CD4-positive, alpha-beta T cell treated with Interleukin-15 for 1 hour (primary cell): ENCODE measurements at regions not wholly inside any gene's neighbourhood (a gene's known extent, or its start where the extent isn't known, plus 50 kb on each side); places are given as distances from the start of the nearest gene placed in this dataset.
"Not testable (repeated sequence)": the region's sequence is repeated elsewhere in the genome, so short reads cannot be mapped to it uniquely, and the experiment has no call there.

Source experiments
- DNase-seq: peaks from one replicate; pipeline ENCODE4 v3.0.0-alpha.2; 2020

DNA sequence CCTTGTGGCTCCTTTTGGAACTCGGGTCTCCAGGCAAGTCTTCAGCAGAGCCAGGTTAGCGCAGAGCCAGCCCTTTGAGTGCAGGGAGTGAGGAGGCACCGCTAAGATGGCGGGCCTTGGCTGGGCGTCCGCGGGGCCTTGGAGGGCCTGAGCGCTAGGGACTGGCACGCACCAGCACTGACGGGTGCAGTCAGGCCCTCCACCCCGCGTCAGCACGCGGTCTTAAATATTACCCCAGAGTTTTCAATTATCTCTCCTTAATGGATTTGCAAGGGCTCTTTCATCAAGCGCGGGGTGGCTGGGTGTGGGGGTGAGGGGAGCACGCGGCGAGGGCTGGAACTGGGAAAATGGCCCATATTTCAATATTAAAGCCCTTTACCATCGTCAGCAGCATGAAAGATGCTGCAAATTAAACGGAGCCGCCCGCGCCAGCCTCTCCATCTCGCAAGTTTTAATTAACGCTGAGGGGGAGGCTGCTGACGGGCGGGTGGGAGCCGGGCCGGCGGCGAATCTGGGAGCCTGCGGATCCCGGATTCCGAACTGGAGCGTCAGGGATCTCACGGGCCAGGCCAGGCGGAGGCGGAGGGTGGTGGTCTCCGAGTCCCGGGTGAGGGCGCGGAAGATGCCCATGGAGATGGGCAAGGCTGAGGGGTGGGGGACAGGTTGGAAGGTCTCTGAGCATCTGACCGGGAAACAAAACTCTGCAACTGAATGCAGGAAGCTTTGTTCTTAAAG lies 1690.4 kb upstream of the DEFB115 start:
- not testable (repeated sequence) for DNase-seq

DNA sequence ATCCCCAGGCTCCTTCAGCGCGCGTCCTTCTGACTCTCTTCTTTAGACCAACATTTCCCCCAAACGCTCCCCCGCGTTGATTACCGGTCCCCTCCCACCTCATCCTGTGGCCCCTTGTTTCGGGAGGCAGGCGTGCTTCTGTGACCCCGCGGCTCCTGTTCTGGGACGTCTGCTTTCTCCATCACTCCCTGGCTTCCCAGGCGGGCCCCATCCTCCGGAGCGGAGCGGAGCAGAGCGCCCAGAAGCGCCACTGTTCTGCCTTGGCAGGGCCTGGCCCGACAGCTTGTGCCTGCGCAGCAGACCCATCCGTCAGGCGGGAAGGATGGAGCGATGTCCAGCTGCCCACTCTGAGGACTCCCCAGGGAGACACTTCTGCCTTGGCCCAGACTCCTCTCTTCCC lies 1689.8 kb upstream of the DEFB115 start:
- DNase-seq = not testable (repeated sequence)

DNA sequence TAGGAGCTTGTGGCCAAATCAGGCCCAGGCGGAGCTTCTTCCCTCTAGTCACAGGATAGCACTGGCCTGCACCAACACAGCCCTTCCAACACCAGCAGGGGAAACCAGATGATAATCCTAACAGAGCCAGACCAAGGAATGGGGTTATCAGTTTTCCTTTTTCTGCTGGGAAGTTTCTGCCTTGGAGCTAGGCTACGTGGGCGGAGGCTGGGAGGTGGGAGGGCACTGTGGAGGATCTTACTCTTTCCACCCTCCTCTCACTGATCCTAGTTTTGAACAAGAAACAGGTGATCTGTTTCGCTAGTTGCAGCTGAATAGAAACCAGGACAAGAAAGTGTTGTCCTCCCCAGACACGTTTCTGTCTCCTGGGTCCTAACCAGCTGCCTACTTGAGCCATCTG lies 1687.3 kb upstream of the DEFB115 start:
- not testable (repeated sequence) for DNase-seq

DNA sequence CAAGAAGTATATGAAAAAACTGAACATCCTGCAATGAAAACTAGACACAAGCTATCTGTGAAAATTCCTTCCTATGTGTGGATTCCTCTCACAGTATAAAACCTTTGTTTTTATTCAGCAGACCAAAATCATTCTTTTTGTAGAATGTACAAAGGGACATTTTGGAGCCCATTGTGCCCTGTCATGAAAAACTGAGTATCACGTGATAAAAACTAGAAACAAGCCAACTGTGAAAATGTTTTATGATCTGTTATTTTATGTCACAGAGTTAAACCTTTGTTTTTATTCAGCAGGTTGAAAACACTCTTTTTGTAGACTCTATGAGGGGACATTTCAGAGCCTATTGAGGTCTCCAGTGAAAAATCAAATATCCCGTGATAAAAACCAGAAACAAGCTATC lies 1667.9 kb upstream of the DEFB115 start:
- DNase-seq = not testable (repeated sequence)

DNA sequence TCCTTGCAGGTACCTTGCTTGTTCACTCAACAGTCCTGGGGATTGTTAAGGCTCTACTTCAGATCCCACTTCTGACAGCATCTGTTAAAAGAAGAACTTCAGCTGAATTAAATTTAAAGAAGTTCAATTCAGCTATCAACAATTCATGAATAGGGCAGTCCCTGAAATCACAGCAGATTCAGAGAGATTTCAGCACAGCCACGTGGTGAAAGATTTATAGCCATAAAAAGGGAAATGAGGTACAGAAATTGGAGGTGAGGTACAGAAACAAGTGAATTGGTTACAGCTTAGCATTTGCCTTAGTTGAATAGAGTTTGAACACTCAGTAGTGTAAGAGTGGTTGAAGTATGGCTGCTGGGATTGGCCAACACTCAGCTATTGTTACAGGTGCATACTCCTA lies 1653.3 kb upstream of the DEFB115 start:
- not testable (repeated sequence) for DNase-seq

DNA sequence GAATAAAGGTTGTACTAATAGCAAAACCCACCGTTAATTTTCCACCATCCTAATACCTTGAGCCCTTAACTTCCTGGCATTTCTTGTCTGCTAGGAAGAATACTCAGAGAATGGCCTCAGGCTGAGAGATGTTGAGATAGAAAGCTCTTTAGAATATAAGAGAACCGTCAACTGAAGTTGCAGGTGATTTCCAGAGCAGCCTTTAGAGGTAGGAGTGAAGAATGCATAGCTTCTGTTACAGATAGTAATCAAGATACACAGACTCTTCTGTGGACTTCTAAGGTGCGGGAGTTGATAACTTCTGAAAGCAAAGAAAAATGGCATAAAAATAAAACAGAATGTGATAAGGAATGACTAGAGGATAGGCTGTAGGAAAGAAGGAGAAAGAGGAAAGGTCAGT lies 1651.3 kb upstream of the DEFB115 start:
- DNase-seq = not testable (repeated sequence)

DNA sequence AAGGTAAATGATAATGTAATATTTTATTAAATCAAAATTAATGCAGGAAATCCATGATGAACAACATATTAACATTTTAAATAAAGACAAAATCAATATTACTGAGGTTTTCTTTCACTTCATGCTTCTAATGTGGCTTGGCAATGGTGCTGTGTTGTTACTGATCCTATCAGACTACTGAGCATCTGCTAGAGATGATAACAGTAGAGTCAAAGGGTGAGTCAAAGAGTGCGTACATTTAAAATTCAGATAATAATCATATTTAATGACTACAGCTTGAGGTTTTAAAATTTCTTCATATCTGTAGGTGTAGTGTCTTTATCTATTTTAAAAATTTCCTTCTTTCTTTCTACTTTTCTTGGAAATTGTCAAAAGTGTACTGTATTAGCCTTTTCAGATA lies 1628.1 kb upstream of the DEFB115 start:
- not testable (repeated sequence) for DNase-seq
